Tibial artery (tissue), 4 donors: ENCODE measurements at regions not wholly inside any gene's neighbourhood (a gene's known extent, or its start where the extent isn't known, plus 50 kb on each side); places are given as distances from the start of the nearest gene placed in this dataset.

Experiments
- DNase-seq, 2 donors: peaks; one replicate each; pipeline ENCODE4 v3.0.0-alpha.2; 2019
- H3K27ac ChIP-seq, 2 donors: fragments of 200-600 bp; sonication (generic) in 1 of 2; 1 replicate in 1 of 2; 2 replicates in 1 of 2; pipeline ENCODE4 v1.5.1; 2018 to 2019; ENCODE audit warnings: mild to moderate bottlenecking in 1 of 2
- H3K27me3 ChIP-seq, 2 donors: fragments of 200-600 bp; sonication (generic) in 1 of 2; one replicate each; pipeline versions ENCODE4 v1.5.1 to v1.6.0; 2016 to 2019
- H3K36me3 ChIP-seq, 3 donors: fragments of 200-600 bp; sonication (generic) in 2 of 3; one replicate each; pipeline ENCODE4 v1.5.1; 2016 to 2019; ENCODE audit warnings: mild to moderate bottlenecking in 2 of 3
- H3K4me1 ChIP-seq, 4 donors: fragments of 200-600 bp; sonication (generic) in 2 of 4; 1 replicate in 3 of 4; 2 replicates in 1 of 4; pipeline ENCODE4 v1.5.1; 2016 to 2019
- H3K4me3 ChIP-seq, 2 donors: fragments of 200-600 bp; sonication (generic) in 1 of 2; 1 replicate in 1 of 2; 2 replicates in 1 of 2; pipeline ENCODE4 v1.5.1; 2018 to 2019; ENCODE audit warnings: mild to moderate bottlenecking in 2 of 2
- H3K9me3 ChIP-seq, 3 donors: fragments of 200-600 bp; sonication (generic) in 1 of 3; one replicate each; pipeline ENCODE4 v1.5.1; 2016 to 2019
- CTCF ChIP-seq, 2 experiments: fragments of 200-600 bp in 1 of 2; fragments of 450-650 bp in 1 of 2; IDR thresholded peaks; one replicate each; pipeline ENCODE4 v1.5.1; 2017 to 2019; ENCODE audit warnings: antibody characterized with exemption in 2 of 2, mild to moderate bottlenecking in 1 of 2, moderate library complexity in 1 of 2
- intact Hi-C: fragments of 100-400 bp; cut with DNase I; formaldehyde crosslinking; loops from one replicate; pipeline ENCODE4 v1.15.0; 2023; ENCODE audit warnings: low total_unique reads

GRCh38 chr4:115945026-115945425 lies 831.6 kb upstream of the NDST4 start:
- Histone ChIP-seq H3K27ac (no peak overlapping the region), H3K9me3 (no peaks in the 10 kb centered on the region), H3K4me3 (no peak overlapping the region), H3K36me3 (no peaks in the 10 kb centered on the region), H3K4me1 (no peaks in the 10 kb centered on the region), H3K27me3 (no peaks in the 10 kb centered on the region)
- intact Hi-C loops: no loop called here
- no peak for TF ChIP-seq CTCF (IDR thresholded peaks at IDR 0.05)
- DNase-seq: no peak

DNA sequence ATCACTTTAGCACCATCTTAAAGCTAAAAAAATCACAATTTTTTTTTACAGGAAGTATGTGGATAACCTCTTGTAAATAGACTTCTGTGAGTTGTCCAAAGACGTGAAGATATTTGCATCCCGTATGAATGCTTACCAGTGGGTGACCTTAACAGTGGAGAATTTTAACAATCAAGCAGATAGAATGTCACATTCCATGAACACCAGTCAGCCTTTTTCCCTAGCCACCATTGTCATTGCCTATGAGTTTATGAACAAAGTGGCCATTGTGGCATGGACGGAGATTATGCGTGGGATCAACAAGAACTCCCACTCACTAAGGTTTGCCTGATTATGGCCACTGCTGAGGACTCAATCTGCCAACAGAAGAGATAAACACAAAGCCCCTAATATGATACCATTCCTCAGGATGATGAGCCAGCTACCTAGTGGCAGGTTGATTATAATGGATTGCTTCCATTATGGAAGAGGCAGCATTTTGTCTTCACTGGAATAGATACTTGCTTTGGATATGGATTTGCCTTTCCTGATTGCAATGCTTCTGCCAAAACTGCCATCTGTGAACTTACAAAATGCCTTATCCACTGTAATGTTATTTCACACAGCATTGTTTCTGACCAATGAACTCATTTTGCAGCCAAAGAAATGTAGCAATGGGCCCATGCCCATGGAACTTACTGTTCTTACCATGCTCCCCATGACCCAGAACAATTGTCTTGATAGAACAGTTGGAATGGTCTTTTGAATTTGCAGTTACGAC lies 830.9 kb upstream of the NDST4 start:
- Histone ChIP-seq H3K27ac (no peak overlapping the region), H3K9me3 (no peaks in the 10 kb centered on the region), H3K36me3 (no peaks in the 10 kb centered on the region), H3K4me1 (no peaks in the 10 kb centered on the region), H3K27me3 (no peaks in the 10 kb centered on the region), H3K4me3 (no peak overlapping the region)
- no peak for TF ChIP-seq CTCF (IDR thresholded peaks at IDR 0.05)
- intact Hi-C loops: no loop called here
- no peak for DNase-seq

DNA sequence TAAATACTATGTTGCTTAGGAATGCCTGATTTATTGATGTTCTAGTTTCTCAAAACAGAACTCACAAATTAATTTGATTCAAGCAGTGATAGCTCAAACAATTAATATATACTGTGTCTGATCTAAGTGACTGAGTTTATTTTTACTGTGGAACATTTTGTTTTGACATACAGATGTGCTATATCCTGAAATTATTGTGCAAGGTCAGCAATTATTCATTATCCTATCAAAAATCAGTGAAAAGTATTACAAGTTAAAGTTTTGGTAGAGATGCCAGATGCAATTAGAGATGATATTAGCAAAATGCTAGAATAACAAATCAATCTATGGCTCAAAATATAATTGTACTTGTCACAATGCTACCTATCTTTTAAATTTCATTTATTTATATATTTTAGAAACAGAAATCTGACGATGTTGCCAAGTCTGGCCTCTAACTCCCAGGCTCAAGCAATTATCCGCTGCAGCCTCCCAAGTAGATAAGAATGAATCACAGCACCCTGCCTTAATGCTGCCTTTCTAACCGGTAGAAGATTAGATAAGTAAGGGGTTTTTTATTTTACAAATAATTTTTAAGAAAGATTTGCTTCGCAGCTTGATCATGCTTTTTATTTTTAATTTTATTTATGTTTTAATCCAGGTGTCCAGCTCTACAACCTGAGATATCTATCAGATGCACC lies 825.5 kb upstream of the NDST4 start:
- no peak for TF ChIP-seq CTCF (IDR thresholded peaks at IDR 0.05)
- no peaks in the 10 kb centered on the region for H3K9me3 ChIP-seq
- intact Hi-C loops: no loop called here
- no peak for DNase-seq
- no peaks in the 10 kb centered on the region for H3K4me1 ChIP-seq
- no peaks in the 10 kb centered on the region for H3K36me3 ChIP-seq
- H3K4me3 ChIP-seq: no peak overlapping the region
- no peak overlapping the region for H3K27ac ChIP-seq
- H3K27me3 ChIP-seq: no peaks in the 10 kb centered on the region

DNA sequence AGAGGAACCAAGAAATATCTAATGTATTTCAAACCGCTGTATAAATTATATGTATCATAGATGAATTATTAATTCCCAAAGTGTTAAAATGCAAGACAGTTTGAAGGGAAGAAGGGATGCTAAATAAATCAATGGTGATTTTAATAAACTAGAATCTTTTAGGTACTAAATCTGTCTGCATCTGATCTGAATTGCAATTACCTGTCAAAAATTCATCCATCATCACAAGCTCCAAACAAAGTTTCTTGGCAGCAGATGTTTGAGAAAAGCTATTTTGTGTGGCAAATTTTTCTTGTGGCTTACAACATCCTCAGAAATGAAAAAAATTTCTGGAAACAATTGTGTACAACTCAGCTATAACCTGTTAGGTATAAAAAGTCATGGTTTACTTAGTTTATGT lies 816.0 kb upstream of the NDST4 start:
- no peak for DNase-seq
- Histone ChIP-seq H3K36me3 (no peaks in the 10 kb centered on the region), H3K9me3 (no peaks in the 10 kb centered on the region), H3K4me1 (no peaks in the 10 kb centered on the region), H3K27ac (no peak overlapping the region), H3K4me3 (no peak overlapping the region), H3K27me3 (no peaks in the 10 kb centered on the region)
- intact Hi-C loops: no loop called here
- no peak for TF ChIP-seq CTCF (IDR thresholded peaks at IDR 0.05)

DNA sequence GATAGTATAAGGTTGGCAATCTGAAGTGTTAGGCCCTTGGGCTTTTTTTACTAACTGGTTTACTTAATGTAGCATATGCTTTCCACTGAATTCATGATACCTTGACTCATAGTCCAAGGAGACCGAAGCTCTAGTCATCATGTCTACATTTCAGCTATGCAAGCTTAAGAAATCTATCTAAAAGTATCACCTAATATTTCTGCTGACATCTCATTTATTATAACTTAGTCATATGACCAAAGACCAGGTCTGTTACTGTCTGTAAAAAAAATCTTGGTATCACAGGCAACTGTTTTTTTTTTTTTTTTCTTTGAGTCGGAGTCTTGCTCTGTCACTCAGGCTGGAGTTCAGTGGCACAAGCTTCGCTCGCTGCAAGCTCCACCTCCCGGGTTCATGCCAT lies 814.0 kb upstream of the NDST4 start:
- no peaks in the 10 kb centered on the region for H3K4me1 ChIP-seq
- H3K27me3 ChIP-seq: no peaks in the 10 kb centered on the region
- no peak overlapping the region for H3K4me3 ChIP-seq
- peaks cover 0 to 3% (median 0%) of the 10 kb centered on the region in 3 donors for H3K9me3 ChIP-seq
- no peaks in the 10 kb centered on the region for H3K36me3 ChIP-seq
- no peak for TF ChIP-seq CTCF (IDR thresholded peaks at IDR 0.05)
- H3K27ac ChIP-seq: no peak overlapping the region
- no peak for DNase-seq
- intact Hi-C loops: no loop called here
